GM18909 (cell line): ENCODE measurements at regions not wholly inside any gene's neighbourhood (a gene's known extent, or its start where the extent isn't known, plus 50 kb on each side); places are given as distances from the start of the nearest gene placed in this dataset.
"Not testable (repeated sequence)": the region's sequence is repeated elsewhere in the genome, so short reads cannot be mapped to it uniquely, and the experiment has no call there.

Experiments used
- ATAC-seq: cut with Tn5 transposase; IDR thresholded peaks from one replicate; pipeline ENCODE4 v1.9.1; 2021; ENCODE audit warnings: mild to moderate bottlenecking; ENCODE audit not compliant: unreplicated experiment, poor library complexity

- no peak for ATAC-seq
Observed at GRCh38 chr7:118389629-118390028, 165.1 kb downstream of the ANKRD7 start.

GRCh38 chr7:118404211-118404610 lies 179.7 kb downstream of the ANKRD7 start:
- no peak for ATAC-seq

- ATAC-seq: no peak
Observed at GRCh38 chr7:118418433-118418832, 193.9 kb downstream of the ANKRD7 start.

- ATAC-seq: no peak
Observed at GRCh38 chr7:118420888-118421287, 196.4 kb downstream of the ANKRD7 start.

GRCh38 chr7:118429141-118429540 lies 204.6 kb downstream of the ANKRD7 start:
- ATAC-seq: no peak

- no peak for ATAC-seq
Observed at GRCh38 chr7:118436663-118437062, 212.2 kb downstream of the ANKRD7 start.

GRCh38 chr7:118449030-118449429 lies 224.5 kb downstream of the ANKRD7 start:
- not testable (repeated sequence) for ATAC-seq

- no peak for ATAC-seq
Observed at GRCh38 chr7:118449797-118450567, 225.5 kb downstream of the ANKRD7 start.

GRCh38 chr7:118452128-118452527 lies 227.6 kb downstream of the ANKRD7 start:
- ATAC-seq: no peak

- no peak for ATAC-seq
Observed at GRCh38 chr7:118467381-118467780, 242.9 kb downstream of the ANKRD7 start.

- no peak for ATAC-seq
Observed at GRCh38 chr7:118472581-118472980, 248.1 kb downstream of the ANKRD7 start.

GRCh38 chr7:118473271-118473670 lies 248.8 kb downstream of the ANKRD7 start:
- no peak for ATAC-seq

GRCh38 chr7:118476036-118476435 lies 251.5 kb downstream of the ANKRD7 start:
- no peak for ATAC-seq

GRCh38 chr7:118477036-118477435 lies 252.5 kb downstream of the ANKRD7 start:
- no peak for ATAC-seq

GRCh38 chr7:118478236-118478635 lies 253.7 kb downstream of the ANKRD7 start:
- ATAC-seq: no peak

GRCh38 chr7:118478931-118479330 lies 254.4 kb downstream of the ANKRD7 start:
- no peak for ATAC-seq

GRCh38 chr7:118492466-118492865 lies 268.0 kb downstream of the ANKRD7 start:
- ATAC-seq: no peak

- ATAC-seq: no peak
Observed at GRCh38 chr7:118496138-118496644, 271.7 kb downstream of the ANKRD7 start.

- no peak for ATAC-seq
Observed at GRCh38 chr7:118502235-118502634, 277.7 kb downstream of the ANKRD7 start.

GRCh38 chr7:118511146-118511545 lies 286.6 kb downstream of the ANKRD7 start:
- ATAC-seq: no peak

- ATAC-seq: no peak
Observed at GRCh38 chr7:118517275-118517674, 292.8 kb downstream of the ANKRD7 start.

GRCh38 chr7:118525020-118525419 lies 300.5 kb downstream of the ANKRD7 start:
- ATAC-seq: no peak
